Suprapubic skin (tissue), 4 donors: ENCODE measurements at regions not wholly inside any gene's neighbourhood (a gene's known extent, or its start where the extent isn't known, plus 50 kb on each side); places are given as distances from the start of the nearest gene placed in this dataset.

ENCODE experiments used
- CTCF ChIP-seq, 2 donors: fragments of 200-600 bp in 1 of 2; fragments of 450-650 bp in 1 of 2; sonication (generic) in 1 of 2; IDR thresholded peaks; one replicate each; pipeline ENCODE4 v1.5.1; 2016 to 2019; ENCODE audit warnings: antibody characterized with exemption in 2 of 2, mild to moderate bottlenecking in 1 of 2, moderate library complexity in 1 of 2
- EP300 ChIP-seq: sonication (generic); formaldehyde crosslinking; IDR thresholded peaks from one replicate; pipeline ENCODE4 v1.6.1; 2017; ENCODE audit warnings: antibody characterized with exemption
- POLR2A ChIP-seq, 2 donors: fragments of 450-650 bp; IDR thresholded peaks; one replicate each; pipeline ENCODE4 v1.6.1; 2017; ENCODE audit warnings: antibody characterized with exemption in 2 of 2, mild to moderate bottlenecking in 2 of 2, moderate library complexity in 2 of 2
- POLR2AphosphoS5 ChIP-seq, 3 donors: sonication (generic); formaldehyde crosslinking; IDR thresholded peaks; one replicate each; pipeline ENCODE4 v1.6.1; 2017; ENCODE audit warnings: antibody characterized with exemption in 3 of 3

DNA sequence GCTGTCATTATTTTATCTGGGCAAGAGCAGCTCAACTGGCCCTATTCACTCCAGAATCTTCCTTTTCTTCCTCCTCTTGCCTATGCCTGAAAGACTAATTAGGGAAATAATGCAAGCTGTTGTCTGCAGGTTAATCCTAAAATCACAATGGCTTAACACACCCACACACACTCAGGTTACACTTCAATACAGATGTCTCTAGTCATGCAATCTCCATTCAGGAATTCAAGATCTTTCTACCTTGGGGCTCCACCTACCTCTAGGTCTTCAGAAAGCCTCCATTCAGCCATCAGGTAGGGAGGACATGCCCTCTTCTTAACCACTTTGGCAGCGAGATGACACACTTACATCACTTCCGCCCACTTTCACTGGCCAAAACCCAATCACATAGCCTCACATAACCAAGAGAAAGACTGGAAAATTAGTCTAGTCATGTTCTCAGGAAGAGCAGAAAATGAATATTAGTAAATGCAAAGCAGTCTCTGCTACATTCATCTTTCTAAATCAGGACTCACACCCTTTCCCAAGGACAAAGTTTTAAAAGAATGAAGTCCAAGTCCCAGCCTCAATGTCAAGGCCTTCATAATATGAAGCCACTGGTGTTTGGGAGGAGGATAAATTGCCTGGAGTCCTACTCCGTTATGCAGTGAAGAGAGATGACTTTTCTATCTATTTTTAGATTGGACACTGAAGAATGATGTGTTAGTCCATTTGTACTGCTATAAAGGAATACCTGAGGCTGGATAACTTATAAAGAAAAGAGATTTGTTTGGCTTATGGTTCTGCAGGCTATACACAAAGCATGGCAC, 428.1 kb downstream of the EFNA5 start:
- no peak for TF ChIP-seq CTCF (IDR thresholded peaks at IDR 0.05)
- no peak for TF ChIP-seq EP300
- TF ChIP-seq POLR2A (IDR thresholded peaks at IDR 0.05) = no peak
- TF ChIP-seq POLR2AphosphoS5 (IDR thresholded peaks at IDR 0.05) = no peak
